ENCODE measurements at regions not wholly inside any gene's neighbourhood (a gene's known extent, or its start where the extent isn't known, plus 50 kb on each side); places are given as distances from the start of the nearest gene placed in this dataset.

- no peak for DNase-seq
- H3K27me3 ChIP-seq, result no peaks in the 10 kb centered on the region
- TF ChIP-seq, protein P1, sequence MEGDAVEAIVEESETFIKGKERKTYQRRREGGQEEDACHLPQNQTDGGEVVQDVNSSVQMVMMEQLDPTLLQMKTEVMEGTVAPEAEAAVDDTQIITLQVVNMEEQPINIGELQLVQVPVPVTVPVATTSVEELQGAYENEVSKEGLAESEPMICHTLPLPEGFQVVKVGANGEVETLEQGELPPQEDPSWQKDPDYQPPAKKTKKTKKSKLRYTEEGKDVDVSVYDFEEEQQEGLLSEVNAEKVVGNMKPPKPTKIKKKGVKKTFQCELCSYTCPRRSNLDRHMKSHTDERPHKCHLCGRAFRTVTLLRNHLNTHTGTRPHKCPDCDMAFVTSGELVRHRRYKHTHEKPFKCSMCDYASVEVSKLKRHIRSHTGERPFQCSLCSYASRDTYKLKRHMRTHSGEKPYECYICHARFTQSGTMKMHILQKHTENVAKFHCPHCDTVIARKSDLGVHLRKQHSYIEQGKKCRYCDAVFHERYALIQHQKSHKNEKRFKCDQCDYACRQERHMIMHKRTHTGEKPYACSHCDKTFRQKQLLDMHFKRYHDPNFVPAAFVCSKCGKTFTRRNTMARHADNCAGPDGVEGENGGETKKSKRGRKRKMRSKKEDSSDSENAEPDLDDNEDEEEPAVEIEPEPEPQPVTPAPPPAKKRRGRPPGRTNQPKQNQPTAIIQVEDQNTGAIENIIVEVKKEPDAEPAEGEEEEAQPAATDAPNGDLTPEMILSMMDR (IDR thresholded peaks at IDR 0.05), result no peak
- H3K27ac ChIP-seq, result no peak overlapping the region
- intact Hi-C loops (cut with DNase I), result no loop called here
- H3K4me3 ChIP-seq, result no peak overlapping the region
- H3K4me1 ChIP-seq, result no peaks in the 10 kb centered on the region
- no peak overlapping the region for H3K9ac ChIP-seq (ENCODE audit: low read depth in 2 of 2, low read length in 2 of 2)
- H3K9me3 ChIP-seq, result no peaks in the 10 kb centered on the region
- no peaks in the 10 kb centered on the region for H3K36me3 ChIP-seq
Observed at GRCh38 chr6:111982681-111983080, 71.2 kb upstream of the CCN6 start.

- TF ChIP-seq, protein P1 (IDR thresholded peaks at IDR 0.05), result no peak
- Histone ChIP-seq H3K9me3 (no peaks in the 10 kb centered on the region), H3K9ac (ENCODE audit: low read depth in 2 of 2, low read length in 2 of 2) (no peak overlapping the region), H3K27ac (no peak overlapping the region), H3K4me1 (no peaks in the 10 kb centered on the region), H3K36me3 (no peaks in the 10 kb centered on the region), H3K4me3 (no peak overlapping the region), H3K27me3 (no peaks in the 10 kb centered on the region)
- intact Hi-C loops (cut with DNase I), result no loop called here
- DNase-seq, result no peak
Observed at GRCh38 chr6:111983193-111983592, 70.7 kb upstream of the CCN6 start.

- no peak overlapping the region for H3K4me3 ChIP-seq
- no peak for DNase-seq
- H3K27ac ChIP-seq, result no peak overlapping the region
- H3K4me1 ChIP-seq, result no peaks in the 10 kb centered on the region
- no peaks in the 10 kb centered on the region for H3K36me3 ChIP-seq
- TF ChIP-seq, protein P1 (IDR thresholded peaks at IDR 0.05), result no peak
- H3K27me3 ChIP-seq, result no peaks in the 10 kb centered on the region
- intact Hi-C loops (cut with DNase I), result no loop called here
- H3K9me3 ChIP-seq, result no peaks in the 10 kb centered on the region
- no peak overlapping the region for H3K9ac ChIP-seq (ENCODE audit: low read depth in 2 of 2, low read length in 2 of 2)
Observed at GRCh38 chr6:111984081-111984480, 69.8 kb upstream of the CCN6 start.

GRCh38 chr6:111984516-111985201 lies 69.2 kb upstream of the CCN6 start:
- H3K9ac ChIP-seq (ENCODE audit: low read depth in 2 of 2, low read length in 2 of 2), result no peak overlapping the region
- no peaks in the 10 kb centered on the region for H3K4me1 ChIP-seq
- intact Hi-C loops (cut with DNase I), result no loop called here
- H3K36me3 ChIP-seq, result no peaks in the 10 kb centered on the region
- H3K9me3 ChIP-seq, result no peaks in the 10 kb centered on the region
- TF ChIP-seq, protein P1 (IDR thresholded peaks at IDR 0.05), result no peak
- H3K27ac ChIP-seq, result no peak overlapping the region
- H3K4me3 ChIP-seq, result no peak overlapping the region
- H3K27me3 ChIP-seq, result no peaks in the 10 kb centered on the region
- DNase-seq, result no peak

DNA sequence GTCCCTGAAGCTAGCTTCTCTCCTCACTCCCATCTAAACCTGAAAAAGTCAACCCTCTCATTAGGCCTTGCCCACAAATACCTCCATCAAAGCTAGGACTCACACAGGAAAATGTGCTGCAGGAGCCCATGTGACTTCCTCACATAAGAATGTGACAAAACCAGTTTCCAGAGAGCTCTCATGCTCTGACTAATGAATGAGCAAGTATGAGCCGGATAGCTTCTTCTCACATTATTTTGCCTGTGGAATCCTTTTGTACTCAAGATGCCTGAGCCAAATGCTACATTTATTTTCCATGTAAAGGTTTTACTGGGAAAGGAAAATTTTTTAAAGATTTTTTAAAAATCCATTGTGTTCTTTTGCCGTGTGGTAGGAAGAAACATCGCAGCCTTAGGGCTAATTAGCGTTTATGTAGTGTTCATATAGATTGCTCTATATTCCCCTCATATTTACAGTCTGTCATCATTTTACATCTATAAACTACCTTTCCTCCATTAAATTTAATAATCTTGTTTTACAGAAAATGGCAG lies 68.6 kb upstream of the CCN6 start:
- no peak for DNase-seq
- TF ChIP-seq, protein P1 (IDR thresholded peaks at IDR 0.05), result no peak
- Histone ChIP-seq H3K9me3 (no peaks in the 10 kb centered on the region), H3K9ac (ENCODE audit: low read depth in 2 of 2, low read length in 2 of 2) (no peak overlapping the region), H3K4me3 (no peak overlapping the region), H3K27ac (no peak overlapping the region), H3K27me3 (no peaks in the 10 kb centered on the region), H3K36me3 (no peaks in the 10 kb centered on the region), H3K4me1 (no peaks in the 10 kb centered on the region)
- intact Hi-C loops (cut with DNase I), result no loop called here

All from colonic mucosa (tissue), 4 donors.